H1 (cell line): ENCODE measurements at regions not wholly inside any gene's neighbourhood (a gene's known extent, or its start where the extent isn't known, plus 50 kb on each side); places are given as distances from the start of the nearest gene placed in this dataset.
A peak's percentile ranks its signal among the peaks of the same experiment; 100 is the strongest.

ENCODE experiments used
- CTCF ChIA-PET: fragments of 300-600 bp; sonication (Branson Sonifier 250); formaldehyde crosslinking; loops from one replicate; lab custom pipeline; 2021; ENCODE audit not compliant: partially characterized antibody; lab: Charles Lee
- POLR2A ChIA-PET: fragments of 300-600 bp; sonication (Branson Sonifier 250); formaldehyde crosslinking; loops from one replicate; lab custom pipeline; 2021; ENCODE audit warnings: inconsistent platforms; ENCODE audit not compliant: partially characterized antibody; lab: Charles Lee
- DNase-seq, 2 experiments: peaks; one replicate each; pipeline versions ENCODE4 v3.0.0 to v3.0.0-alpha.2; 2010 to 2022; ENCODE audit warnings: low spot score in 2 of 2, low read depth in 1 of 2, mixed read lengths in 1 of 2
- FAIRE-seq: peaks from 2 replicates; lab custom pipeline; 2011; peaks lifted over from hg19 to GRCh38; lab: Jason Lieb, UNC
- H2AFZ ChIP-seq: 2 replicates; pipeline ENCODE4 v1.8.1; 2012; ENCODE audit warnings: low read length, inconsistent platforms
- H2AK5ac ChIP-seq: 2 replicates; pipeline ENCODE4 v1.6.1; 2013; ENCODE audit warnings: low read depth, low read length
- H2BK120ac ChIP-seq: replicated peaks from 2 replicates; pipeline ENCODE3; 2013; ENCODE audit warnings: low read depth, low read length, inconsistent platforms
- H2BK12ac ChIP-seq: 2 replicates; pipeline ENCODE4 v1.6.1; 2013; ENCODE audit warnings: low read depth, low read length
- H2BK15ac ChIP-seq: 2 replicates; pipeline ENCODE4 v1.6.1; 2013; ENCODE audit warnings: low read length
- H2BK20ac ChIP-seq: 2 replicates; pipeline ENCODE4 v1.6.1; 2013; ENCODE audit warnings: low read length
- H2BK5ac ChIP-seq: 2 replicates; pipeline ENCODE4 v1.6.1; 2013; ENCODE audit warnings: low read depth, low read length
- H3K14ac ChIP-seq: 2 replicates; pipeline ENCODE4 v1.6.1; 2013; ENCODE audit warnings: inconsistent platforms; ENCODE audit not compliant: insufficient read length
- H3K18ac ChIP-seq: 2 replicates; pipeline ENCODE4 v1.6.1; 2013; ENCODE audit warnings: low read length; ENCODE audit errors: extremely low read depth
- H3K23ac ChIP-seq: 2 replicates; pipeline ENCODE4 v1.6.1; 2013; ENCODE audit warnings: inconsistent platforms; ENCODE audit not compliant: insufficient read length
- H3K23me2 ChIP-seq: 2 replicates; pipeline ENCODE4 v1.6.1; 2013; ENCODE audit warnings: low read depth, low read length
- H3K27ac ChIP-seq: 2 replicates; pipeline ENCODE4 v1.6.1; 2011; ENCODE audit warnings: low read depth, low read length, inconsistent platforms
- H3K27me3 ChIP-seq, 4 experiments: replicated peaks in 1 of 4; 1 replicate in 1 of 4; 2 replicates in 3 of 4; pipeline versions ENCODE4 v1.6.1 to v1.8.1; 2011 to 2013; ENCODE audit warnings: low read length in 3 of 4, mild to moderate bottlenecking in 3 of 4, inconsistent platforms in 2 of 4, mixed read lengths in 2 of 4, moderate library complexity in 1 of 4; ENCODE audit not compliant: control insufficient read depth in 3 of 4, insufficient read depth in 3 of 4; ENCODE audit errors: extremely low read depth in 1 of 4
- H3K36me3 ChIP-seq, 4 experiments: 2 replicates each; pipeline versions ENCODE4 v1.6.1 to v1.8.1; 2011 to 2013; ENCODE audit warnings: mild to moderate bottlenecking in 4 of 4, low read length in 3 of 4, moderate library complexity in 2 of 4, control low read depth in 1 of 4, inconsistent platforms in 1 of 4; ENCODE audit not compliant: insufficient read depth in 4 of 4, control insufficient read depth in 2 of 4
- H3K4ac ChIP-seq: replicated peaks from 2 replicates; pipeline ENCODE3; 2013; ENCODE audit warnings: low read length, low read depth, mixed read lengths, inconsistent platforms; ENCODE audit not compliant: insufficient read length
- H3K4me1 ChIP-seq, 4 experiments: replicated peaks in 1 of 4; 1 replicate in 1 of 4; 2 replicates in 3 of 4; pipeline versions ENCODE4 v1.6.1 to v1.8.1; 2011 to 2013; ENCODE audit warnings: low read length in 3 of 4, inconsistent platforms in 2 of 4, mixed read lengths in 1 of 4; ENCODE audit not compliant: insufficient read depth in 4 of 4, control insufficient read depth in 3 of 4
- H3K4me2 ChIP-seq, 2 experiments: 2 replicates each; pipeline versions ENCODE4 v1.6.1 to v1.8.1; 2011 to 2013; ENCODE audit warnings: low read depth in 2 of 2, low read length in 2 of 2, control low read depth in 1 of 2, inconsistent platforms in 1 of 2, mild to moderate bottlenecking in 1 of 2; ENCODE audit not compliant: insufficient read depth in 1 of 2
- H3K4me3 ChIP-seq, 4 experiments: fragments of 200-600, 300-600 bp in 1 of 4; sonication (generic), shearing (Covaris generic), sonication (Bioruptor Twin) in 1 of 4; 2 replicates each; pipeline versions ENCODE4 v1.5.1 to v1.8.1; 2011 to 2016; ENCODE audit warnings: low read length in 4 of 4, low read depth in 3 of 4, control low read depth in 2 of 4, inconsistent platforms in 2 of 4, mild to moderate bottlenecking in 2 of 4, mixed read lengths in 1 of 4, moderate library complexity in 1 of 4; ENCODE audit not compliant: insufficient read depth in 2 of 4; ENCODE audit errors: extremely low read depth in 1 of 4
- H3K56ac ChIP-seq: replicated peaks from 2 replicates; pipeline ENCODE3; 2013; ENCODE audit warnings: low read depth, mild to moderate bottlenecking, mixed read lengths, low read length, inconsistent platforms; ENCODE audit not compliant: insufficient read length
- H3K79me1 ChIP-seq: 2 replicates; pipeline ENCODE4 v1.6.1; 2013; ENCODE audit warnings: low read depth, low read length, control low read depth
- H3K79me2 ChIP-seq, 2 experiments: 2 replicates each; pipeline versions ENCODE4 v1.6.1 to v1.8.1; 2012 to 2013; ENCODE audit warnings: low read length in 2 of 2, mild to moderate bottlenecking in 2 of 2, inconsistent platforms in 1 of 2; ENCODE audit not compliant: insufficient read depth in 2 of 2, control insufficient read depth in 1 of 2
- H3K9ac ChIP-seq, 4 experiments: replicated peaks in 1 of 4; 1 replicate in 1 of 4; 2 replicates in 3 of 4; pipeline versions ENCODE4 v1.6.1 to v1.8.1; 2011 to 2013; ENCODE audit warnings: low read depth in 3 of 4, low read length in 3 of 4, control low read depth in 2 of 4, mild to moderate bottlenecking in 2 of 4, moderate library complexity in 2 of 4, inconsistent platforms in 1 of 4; ENCODE audit errors: extremely low read depth in 1 of 4
- H3K9me3 ChIP-seq, 2 experiments: 2 replicates each; pipeline versions ENCODE4 v1.6.1 to v1.8.1; 2012 to 2013; ENCODE audit warnings: mild to moderate bottlenecking in 2 of 2, moderate library complexity in 2 of 2, control low read depth in 1 of 2, inconsistent platforms in 1 of 2, low read depth in 1 of 2, low read length in 1 of 2, mixed read lengths in 1 of 2; ENCODE audit not compliant: insufficient read depth in 2 of 2
- H4K20me1 ChIP-seq, 2 experiments: replicated peaks in 1 of 2; 2 replicates each; pipeline versions ENCODE3 to v1.8.1; 2011 to 2013; ENCODE audit warnings: inconsistent platforms in 2 of 2, low read length in 2 of 2, mild to moderate bottlenecking in 1 of 2; ENCODE audit not compliant: insufficient read depth in 2 of 2, control insufficient read depth in 1 of 2
- H4K5ac ChIP-seq: 2 replicates; pipeline ENCODE4 v1.6.1; 2013; ENCODE audit warnings: low read length, low read depth, mixed read lengths, inconsistent platforms; ENCODE audit not compliant: insufficient read length
- H4K8ac ChIP-seq: 2 replicates; pipeline ENCODE4 v1.8.0; 2013; ENCODE audit warnings: mild to moderate bottlenecking, moderate library complexity, low read length, inconsistent platforms; ENCODE audit not compliant: insufficient read depth; ENCODE audit errors: extremely low read depth
- H4K91ac ChIP-seq: replicated peaks from 2 replicates; pipeline ENCODE3; 2013; ENCODE audit warnings: low read length, mixed read lengths, inconsistent platforms; ENCODE audit not compliant: insufficient read length
- GABPA ChIP-seq: IDR thresholded peaks from 2 replicates; pipeline ENCODE4 v1.6.1; 2011; ENCODE audit warnings: mild to moderate bottlenecking, low read length, moderate library complexity, borderline replicate concordance; ENCODE audit not compliant: insufficient read depth
- TEAD4 ChIP-seq: IDR thresholded peaks from 2 replicates; pipeline ENCODE4 v1.6.1; 2012; ENCODE audit warnings: low read depth, low read length, inconsistent platforms, mixed read lengths
- WGBS, 2 experiments: shearing (Covaris generic) in 1 of 2; methylation state at CpG; one replicate each; pipeline versions ENCODE4 v1.1.6 to v1.1.7; 2013 to 2015; ENCODE audit warnings: low lambda C conversion rate in 2 of 2, mixed read lengths in 2 of 2, inconsistent platforms in 1 of 2, low coverage in 1 of 2, missing lambda C conversion rate in 1 of 2; ENCODE audit not compliant: insufficient replicate concordance in 2 of 2, insufficient coverage in 1 of 2, insufficient read length in 1 of 2; ENCODE audit errors: extremely low coverage in 1 of 2, missing lambda C conversion rate in 1 of 2; 5-methylcytosine and 5-hydroxymethylcytosine counted together

- no peak overlapping the region for H2BK5ac ChIP-seq
- H3K4me3 ChIP-seq: no peak overlapping the region
- no peak overlapping the region for H2BK20ac ChIP-seq
- no peak overlapping the region for H3K27ac ChIP-seq
- DNase-seq (no peak), FAIRE-seq (no peak)
- H3K79me2 ChIP-seq: no peaks in the 10 kb centered on the region
- H4K20me1 ChIP-seq: no peaks in the 10 kb centered on the region
- H3K4me2 ChIP-seq: no peak overlapping the region
- H3K4me1 ChIP-seq: peaks cover 0 to 13% (median 3%) of the 10 kb centered on the region in 4 experiments; a peak in 5 of 7 replicates
- no peak overlapping the region for H3K4ac ChIP-seq
- no peaks in the 10 kb centered on the region; the same call in 1 of the 2 replicates for H3K23me2 ChIP-seq
- ChIA-PET CTCF (interaction anchor here (1.1 to 1.3 kb wide), 5 partner anchors 9 to 170 kb away, joined by 3 to 7 read pairs (median 3); no protein-coding TSS in a partner anchor), POLR2A (no interaction called here)
- H4K8ac ChIP-seq: no peak overlapping the region
- no peaks in the 10 kb centered on the region for H3K36me3 ChIP-seq
- no peak overlapping the region for H4K91ac ChIP-seq
- H2BK120ac ChIP-seq: no peak overlapping the region
- no peak overlapping the region for H2AK5ac ChIP-seq
- H3K79me1 ChIP-seq: no peaks in the 10 kb centered on the region
- H4K5ac ChIP-seq: no peak overlapping the region
- H2BK15ac ChIP-seq: no peak overlapping the region
- H3K18ac ChIP-seq: no peak overlapping the region
- H2AFZ ChIP-seq: no peak overlapping the region
- H3K56ac ChIP-seq: no peak overlapping the region
- H3K23ac ChIP-seq: no peak overlapping the region
- no peaks in the 10 kb centered on the region for H3K27me3 ChIP-seq
- no peak overlapping the region for H3K14ac ChIP-seq
- no peak overlapping the region for H3K9ac ChIP-seq
- H3K9me3 ChIP-seq: no peaks in the 10 kb centered on the region
- 90% methylated on average over 2 of the region's 2 CpGs; no CpG with 5 or more reads in 1 of the 2 experiments for WGBS, 2 experiments
- no peak overlapping the region for H2BK12ac ChIP-seq
- TF ChIP-seq TEAD4 (0 out of 2 replicates have a peak, but pooled peaks have one; percentile 12), GABPA (no peak)
Measured at GRCh38 chr9:120307599-120307998, 272.4 kb downstream of the CDK5RAP2 start.
